Ovary (tissue), 3 donors: ENCODE measurements at regions not wholly inside any gene's neighbourhood (a gene's known extent, or its start where the extent isn't known, plus 50 kb on each side); places are given as distances from the start of the nearest gene placed in this dataset.

Experiments used
- POLR2A ChIP-seq: fragments of 450-650 bp; IDR thresholded peaks from one replicate; pipeline ENCODE4 v1.6.1; 2017; ENCODE audit warnings: antibody characterized with exemption, mild to moderate bottlenecking, moderate library complexity
- TF ChIP-seq, protein P1 (sequence below), 3 donors: fragments of 450-650 bp in 2 of 3; fragments of 200-600 bp in 1 of 3; IDR thresholded peaks; one replicate each; pipeline versions ENCODE4 v1.5.1 to v1.8.0; 2016 to 2022; ENCODE audit warnings: antibody characterized with exemption in 3 of 3, mild to moderate bottlenecking in 1 of 3
- donor health status: DM: no; HTN: no; CAD: no.

GRCh38 chr10:44640429-44640828 lies 255.5 kb upstream of the CXCL12 start:
- TF ChIP-seq POLR2A, result no peak
- TF ChIP-seq, protein P1, sequence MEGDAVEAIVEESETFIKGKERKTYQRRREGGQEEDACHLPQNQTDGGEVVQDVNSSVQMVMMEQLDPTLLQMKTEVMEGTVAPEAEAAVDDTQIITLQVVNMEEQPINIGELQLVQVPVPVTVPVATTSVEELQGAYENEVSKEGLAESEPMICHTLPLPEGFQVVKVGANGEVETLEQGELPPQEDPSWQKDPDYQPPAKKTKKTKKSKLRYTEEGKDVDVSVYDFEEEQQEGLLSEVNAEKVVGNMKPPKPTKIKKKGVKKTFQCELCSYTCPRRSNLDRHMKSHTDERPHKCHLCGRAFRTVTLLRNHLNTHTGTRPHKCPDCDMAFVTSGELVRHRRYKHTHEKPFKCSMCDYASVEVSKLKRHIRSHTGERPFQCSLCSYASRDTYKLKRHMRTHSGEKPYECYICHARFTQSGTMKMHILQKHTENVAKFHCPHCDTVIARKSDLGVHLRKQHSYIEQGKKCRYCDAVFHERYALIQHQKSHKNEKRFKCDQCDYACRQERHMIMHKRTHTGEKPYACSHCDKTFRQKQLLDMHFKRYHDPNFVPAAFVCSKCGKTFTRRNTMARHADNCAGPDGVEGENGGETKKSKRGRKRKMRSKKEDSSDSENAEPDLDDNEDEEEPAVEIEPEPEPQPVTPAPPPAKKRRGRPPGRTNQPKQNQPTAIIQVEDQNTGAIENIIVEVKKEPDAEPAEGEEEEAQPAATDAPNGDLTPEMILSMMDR (IDR thresholded peaks at IDR 0.05), result no peak
